HG03045 (cell line): ENCODE measurements at regions not wholly inside any gene's neighbourhood (a gene's known extent, or its start where the extent isn't known, plus 50 kb on each side); places are given as distances from the start of the nearest gene placed in this dataset.
"Not testable (repeated sequence)": the region's sequence is repeated elsewhere in the genome, so short reads cannot be mapped to it uniquely, and the experiment has no call there.

Experiments used
- ATAC-seq: cut with Tn5 transposase; IDR thresholded peaks from one replicate; pipeline ENCODE4 v1.9.1; 2021; ENCODE audit warnings: mild to moderate bottlenecking, moderate library complexity; ENCODE audit not compliant: unreplicated experiment

DNA sequence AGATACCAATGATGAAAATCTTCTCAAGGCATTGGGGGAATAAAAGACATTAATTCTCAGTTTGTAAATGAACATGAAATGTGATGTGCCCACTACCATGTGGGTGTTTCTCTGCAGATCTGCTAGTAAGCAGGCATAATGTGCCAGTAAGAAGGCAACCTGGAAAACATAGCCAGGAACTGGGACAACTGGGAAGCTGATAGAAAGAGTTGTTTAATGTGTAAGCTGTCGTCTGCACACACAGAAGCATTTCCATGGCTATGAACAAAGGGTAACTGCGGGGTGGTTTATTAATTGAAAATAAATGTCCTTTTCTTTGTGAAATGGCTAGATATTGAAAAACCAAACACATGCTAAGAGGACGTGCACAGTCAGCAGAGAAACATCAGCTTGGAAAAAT is 52.0 kb downstream of the ZC3H11B start:
- no peak for ATAC-seq

GRCh38 chr1:219559899-219560298 is 53.0 kb downstream of the ZC3H11B start:
- no peak for ATAC-seq

DNA sequence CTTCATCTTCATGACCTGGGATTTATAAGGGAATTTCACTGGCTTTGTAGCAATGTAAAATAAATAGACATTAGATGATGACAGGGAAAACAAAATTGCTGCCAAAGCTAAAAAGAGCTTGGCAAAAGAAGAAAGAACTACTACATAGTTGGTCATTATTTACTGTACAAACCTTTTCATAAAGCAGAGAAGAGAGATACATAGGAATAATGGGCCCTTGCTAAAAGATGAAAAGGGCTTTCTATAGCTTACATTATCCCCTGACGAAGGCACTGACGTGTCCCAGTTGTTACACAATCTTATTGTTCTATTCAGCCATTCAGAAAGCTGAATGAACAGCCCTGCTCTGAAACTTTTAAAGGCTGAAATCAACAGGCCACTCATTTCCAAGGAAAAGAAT is 57.1 kb downstream of the ZC3H11B start:
- no peak for ATAC-seq

DNA sequence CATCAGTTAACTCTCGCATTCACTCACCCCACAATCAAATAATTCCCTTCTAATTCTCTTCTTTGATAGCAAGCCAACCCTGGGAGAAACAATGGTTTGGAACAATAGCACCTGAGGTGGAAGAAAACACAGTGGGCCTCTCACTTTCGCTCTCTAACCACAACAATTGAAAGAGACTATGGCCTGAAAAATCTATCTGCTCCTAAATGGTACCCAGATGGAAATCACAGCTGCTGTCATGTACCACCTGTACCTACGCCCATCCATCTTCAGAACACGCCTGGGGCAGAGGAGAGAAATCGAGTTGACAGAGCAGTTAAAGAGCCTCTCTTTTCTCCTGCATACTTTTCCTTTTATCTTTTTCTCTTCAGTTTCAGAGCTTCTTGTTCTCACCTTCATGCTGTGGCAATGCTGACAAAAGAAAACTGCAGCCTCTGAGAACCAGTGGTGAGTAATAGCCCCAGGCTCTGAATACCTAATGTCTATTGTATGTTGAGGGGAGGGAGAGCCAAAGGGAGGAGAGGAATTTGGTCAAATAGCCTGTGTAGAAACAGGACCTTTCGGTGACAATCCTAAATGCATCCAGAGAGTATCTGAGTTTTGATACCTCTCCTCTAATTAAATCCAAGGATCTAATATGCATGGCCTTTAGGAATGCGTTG is 57.7 kb downstream of the ZC3H11B start:
- ATAC-seq: no peak

DNA sequence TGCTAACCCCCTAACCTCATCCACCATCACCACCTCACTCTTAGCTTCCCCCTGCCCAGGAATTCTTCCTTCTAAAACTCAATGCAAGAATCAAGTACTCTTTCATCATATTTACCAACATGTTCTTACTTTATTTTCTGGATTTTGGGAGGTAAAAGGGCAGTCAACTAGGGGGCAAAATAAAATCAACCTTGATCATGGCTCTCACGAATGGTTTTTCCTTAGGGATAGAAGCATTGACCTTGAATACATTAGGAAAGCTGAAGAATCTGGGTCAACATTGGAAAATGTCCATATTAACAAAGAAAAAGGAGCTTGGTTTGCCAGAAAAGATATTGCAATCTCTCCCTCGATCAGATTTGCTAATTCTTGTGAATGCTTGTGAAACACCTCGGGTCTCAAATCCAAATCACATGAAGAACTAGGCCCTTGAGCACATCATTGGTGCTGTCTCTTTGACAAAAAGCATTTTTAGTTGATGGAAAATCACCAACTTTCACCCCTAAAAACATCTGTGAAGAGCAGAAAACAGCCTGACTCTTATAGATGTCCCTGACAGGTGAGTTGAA is 58.9 kb downstream of the ZC3H11B start:
- no peak for ATAC-seq

GRCh38 chr1:219550201-219550600 is 62.7 kb downstream of the ZC3H11B start:
- ATAC-seq: no peak

DNA sequence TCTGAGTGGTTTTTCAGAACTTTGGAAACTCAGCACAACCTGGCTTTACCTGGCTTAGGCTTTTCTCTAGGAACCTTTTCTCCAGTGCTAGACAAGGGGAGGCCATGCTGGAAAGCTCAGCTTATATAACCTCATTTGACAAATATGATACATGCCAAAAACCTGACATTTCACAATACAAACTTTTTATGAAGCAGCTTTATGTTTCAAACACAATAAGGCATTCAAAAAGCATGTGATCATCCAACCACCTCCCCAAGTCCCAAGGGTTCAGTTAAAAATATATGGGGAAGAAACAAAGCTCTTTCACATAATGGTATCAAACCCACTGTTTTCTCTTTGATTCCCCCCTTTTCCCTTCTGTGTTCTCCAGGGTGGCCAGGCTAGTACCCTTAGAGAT is 63.7 kb downstream of the ZC3H11B start:
- ATAC-seq: no peak

- no peak for ATAC-seq
Observed at GRCh38 chr1:219548386-219548785, 64.5 kb downstream of the ZC3H11B start.

DNA sequence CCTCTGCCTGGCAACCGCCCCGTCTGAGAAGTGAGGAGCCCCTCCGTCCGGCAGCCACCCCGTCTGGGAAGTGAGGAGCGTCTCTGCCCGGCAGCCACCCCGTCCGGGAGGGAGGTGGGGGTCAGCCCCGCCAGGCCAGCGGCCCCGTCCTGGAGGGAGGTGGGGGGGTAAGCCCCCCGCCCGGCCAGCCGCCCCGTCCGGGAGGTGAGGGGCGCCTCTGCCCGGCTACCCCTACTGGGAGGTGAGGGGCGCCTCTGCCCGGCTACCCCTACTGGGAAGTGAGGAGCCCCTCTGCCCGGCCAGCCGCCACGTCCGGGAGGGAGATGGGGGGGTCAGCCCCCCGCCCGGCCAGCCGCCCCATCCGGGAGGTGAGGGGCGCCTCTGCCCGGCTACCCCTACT is 67.1 kb downstream of the ZC3H11B start:
- not testable (repeated sequence) for ATAC-seq

- ATAC-seq: no peak
Observed at GRCh38 chr1:219544163-219544846, 68.6 kb downstream of the ZC3H11B start.

- ATAC-seq: no peak
Observed at GRCh38 chr1:219542828-219543518, 69.9 kb downstream of the ZC3H11B start.

DNA sequence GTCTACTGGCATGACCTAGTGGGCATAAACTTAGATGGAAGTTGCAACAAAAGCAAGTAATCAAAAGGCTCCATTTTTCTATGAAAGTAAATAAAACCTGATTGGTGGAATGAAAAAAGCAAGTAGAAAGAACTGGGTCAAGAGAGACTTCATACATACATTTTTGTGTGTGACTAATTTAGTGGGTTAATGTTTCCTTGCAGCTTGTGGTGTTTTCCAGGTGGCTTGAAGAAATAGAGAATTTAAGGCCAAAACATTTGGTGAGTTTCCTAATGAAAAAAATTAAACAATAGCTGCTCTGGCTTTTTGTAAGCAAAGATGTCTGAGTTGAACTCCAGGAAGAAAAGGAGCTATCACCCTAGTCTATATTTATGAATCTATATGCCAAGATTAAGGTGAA is 71.0 kb downstream of the ZC3H11B start:
- no peak for ATAC-seq

DNA sequence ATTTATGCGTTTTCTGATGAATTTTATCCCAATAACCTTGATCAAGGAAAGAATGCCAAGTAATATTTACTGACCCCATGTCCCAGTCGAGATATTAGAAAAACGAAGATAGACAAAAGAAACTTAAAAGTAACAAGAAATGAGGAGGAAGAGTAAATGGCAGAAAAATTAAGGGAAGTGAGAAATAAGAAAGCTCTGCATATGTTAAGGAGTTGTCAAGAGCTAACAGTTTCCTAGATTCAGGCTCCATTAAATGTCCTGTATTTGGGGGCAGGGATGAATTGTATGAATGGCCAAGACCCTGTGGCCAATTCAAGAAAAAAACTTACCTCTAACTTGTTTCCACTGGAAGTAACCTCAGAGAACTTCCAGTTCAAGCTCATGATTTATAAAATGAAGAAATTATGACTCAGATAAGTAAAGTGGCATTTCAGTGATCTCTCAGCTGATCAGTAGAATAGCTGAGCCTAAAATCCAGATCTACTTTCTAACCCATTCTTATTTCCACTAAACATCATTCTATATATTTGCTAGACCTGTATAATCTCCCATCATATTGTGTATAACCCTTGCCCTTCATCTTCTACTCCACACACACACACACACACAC is 73.2 kb downstream of the ZC3H11B start:
- no peak for ATAC-seq

GRCh38 chr1:219538886-219539285 is 74.0 kb downstream of the ZC3H11B start:
- ATAC-seq: no peak

DNA sequence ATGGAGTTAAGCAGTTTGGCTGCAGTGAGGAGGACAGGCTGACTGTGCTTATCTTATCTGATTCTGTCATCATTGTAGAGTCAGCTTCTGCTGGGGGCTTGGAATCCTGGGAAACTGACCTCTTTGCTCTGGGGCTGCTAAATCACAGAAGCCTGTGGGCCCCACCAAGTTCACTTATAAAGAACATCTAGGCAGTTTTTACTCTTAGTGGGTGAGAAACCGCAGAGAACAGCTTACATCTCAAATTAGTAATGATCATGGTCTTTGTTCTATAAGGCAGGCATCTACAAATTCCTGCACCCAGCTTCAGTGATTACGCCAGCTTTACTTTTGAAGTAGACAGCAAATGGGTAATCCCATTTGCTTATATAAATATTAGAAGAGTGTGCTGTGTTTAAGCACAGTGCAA is 75.7 kb downstream of the ZC3H11B start:
- ATAC-seq: no peak

DNA sequence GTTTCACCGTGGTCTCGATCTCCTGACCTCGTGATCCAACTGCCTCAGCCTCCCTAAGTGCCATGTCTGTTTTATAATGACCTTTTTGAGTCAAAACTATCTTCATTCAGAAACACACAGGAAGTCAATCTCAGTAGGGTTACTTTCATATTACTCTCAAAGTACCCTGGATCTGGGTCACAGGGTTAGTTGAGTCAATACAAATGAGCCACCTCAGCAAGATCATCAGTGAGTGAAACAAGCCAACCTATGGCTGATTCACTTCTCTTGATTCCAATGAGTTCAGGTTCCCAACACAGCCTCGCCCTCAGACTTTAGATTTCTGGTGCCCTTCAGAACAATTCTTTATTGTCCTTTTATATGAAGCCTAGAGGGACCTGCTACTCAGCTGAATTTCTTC is 76.9 kb downstream of the ZC3H11B start:
- ATAC-seq: no peak

GRCh38 chr1:219534991-219535390 is 77.9 kb downstream of the ZC3H11B start:
- no peak for ATAC-seq

DNA sequence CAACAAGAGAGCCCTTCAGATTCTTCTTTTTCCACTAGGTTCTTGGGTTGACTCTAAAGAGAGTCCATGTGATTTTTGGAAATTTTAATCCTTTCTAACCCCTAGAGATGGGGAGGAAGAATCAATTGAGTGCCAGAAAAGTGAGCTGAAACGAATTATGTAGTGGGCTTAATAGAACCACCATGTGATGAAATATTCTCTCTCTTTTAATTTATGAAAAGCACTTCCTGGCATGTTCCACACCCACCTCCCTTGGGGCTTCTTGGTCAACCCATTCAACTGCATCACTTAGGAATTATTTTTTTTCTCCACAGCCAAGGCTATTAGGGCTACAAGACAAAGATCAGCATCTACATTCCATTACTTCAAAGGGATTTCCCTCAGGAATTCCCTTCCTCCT is 79.6 kb downstream of the ZC3H11B start:
- no peak for ATAC-seq

GRCh38 chr1:219529116-219529515 is 83.8 kb downstream of the ZC3H11B start:
- ATAC-seq: no peak

DNA sequence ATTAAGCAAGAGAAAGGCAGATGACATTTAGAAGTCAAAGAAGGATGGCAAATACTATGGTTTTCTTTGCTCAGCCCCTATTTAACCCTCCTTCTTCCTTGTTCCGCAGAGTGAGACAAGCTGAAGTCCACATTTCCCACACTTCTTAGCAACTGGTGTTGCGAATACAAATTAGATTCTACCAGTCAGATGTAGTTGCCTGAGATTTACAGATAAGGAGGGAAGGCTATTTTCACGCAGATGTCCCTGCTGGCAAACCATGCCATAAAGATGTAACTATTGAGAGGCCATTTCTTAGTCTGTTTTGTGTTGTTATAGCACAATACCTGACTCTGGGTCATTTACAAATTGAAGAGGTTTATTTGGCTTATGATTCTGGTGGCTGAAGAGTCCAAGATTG is 84.3 kb downstream of the ZC3H11B start:
- ATAC-seq: no peak

GRCh38 chr1:219527994-219528393 is 84.9 kb downstream of the ZC3H11B start:
- ATAC-seq: no peak
